D721Med (cell line): ENCODE measurements at regions not wholly inside any gene's neighbourhood (a gene's known extent, or its start where the extent isn't known, plus 50 kb on each side); places are given as distances from the start of the nearest gene placed in this dataset.

Experiments
- DNase-seq: peaks from one replicate; pipeline ENCODE4 v3.0.0; 2011; ENCODE audit warnings: low spot score; ENCODE audit not compliant: insufficient read length
- FAIRE-seq: peaks from 2 replicates; lab custom pipeline; 2011; peaks lifted over from hg19 to GRCh38; lab: Jason Lieb, UNC
- TF ChIP-seq, protein P1 (sequence below): IDR thresholded peaks from 2 replicates; pipeline ENCODE4 v1.5.1; 2012; ENCODE audit warnings: mild to moderate bottlenecking, control low read depth; ENCODE audit not compliant: insufficient read depth; ENCODE audit errors: missing control alignments

DNA sequence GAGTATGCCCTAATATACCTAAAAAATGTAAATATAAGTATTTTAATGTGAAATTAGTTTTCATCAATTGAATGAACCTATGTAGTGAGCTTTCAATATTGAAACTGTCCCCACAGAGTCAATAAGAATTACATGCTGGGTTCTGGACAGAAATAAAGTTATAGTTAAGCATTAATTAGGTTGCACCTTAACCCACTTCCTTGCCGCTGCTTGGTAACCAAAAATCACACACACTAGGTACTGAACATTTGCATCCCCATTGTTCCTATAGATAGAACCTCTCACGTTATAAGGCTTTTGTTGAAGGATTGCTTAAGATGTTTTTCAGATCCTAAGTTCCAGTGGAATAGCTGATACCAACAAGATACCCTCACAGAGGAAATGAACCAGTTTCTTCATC, 237.1 kb upstream of the OPRM1 start:
- TF ChIP-seq, protein P1, sequence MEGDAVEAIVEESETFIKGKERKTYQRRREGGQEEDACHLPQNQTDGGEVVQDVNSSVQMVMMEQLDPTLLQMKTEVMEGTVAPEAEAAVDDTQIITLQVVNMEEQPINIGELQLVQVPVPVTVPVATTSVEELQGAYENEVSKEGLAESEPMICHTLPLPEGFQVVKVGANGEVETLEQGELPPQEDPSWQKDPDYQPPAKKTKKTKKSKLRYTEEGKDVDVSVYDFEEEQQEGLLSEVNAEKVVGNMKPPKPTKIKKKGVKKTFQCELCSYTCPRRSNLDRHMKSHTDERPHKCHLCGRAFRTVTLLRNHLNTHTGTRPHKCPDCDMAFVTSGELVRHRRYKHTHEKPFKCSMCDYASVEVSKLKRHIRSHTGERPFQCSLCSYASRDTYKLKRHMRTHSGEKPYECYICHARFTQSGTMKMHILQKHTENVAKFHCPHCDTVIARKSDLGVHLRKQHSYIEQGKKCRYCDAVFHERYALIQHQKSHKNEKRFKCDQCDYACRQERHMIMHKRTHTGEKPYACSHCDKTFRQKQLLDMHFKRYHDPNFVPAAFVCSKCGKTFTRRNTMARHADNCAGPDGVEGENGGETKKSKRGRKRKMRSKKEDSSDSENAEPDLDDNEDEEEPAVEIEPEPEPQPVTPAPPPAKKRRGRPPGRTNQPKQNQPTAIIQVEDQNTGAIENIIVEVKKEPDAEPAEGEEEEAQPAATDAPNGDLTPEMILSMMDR, result no peak
- FAIRE-seq (no peak), DNase-seq (no peak)

DNA sequence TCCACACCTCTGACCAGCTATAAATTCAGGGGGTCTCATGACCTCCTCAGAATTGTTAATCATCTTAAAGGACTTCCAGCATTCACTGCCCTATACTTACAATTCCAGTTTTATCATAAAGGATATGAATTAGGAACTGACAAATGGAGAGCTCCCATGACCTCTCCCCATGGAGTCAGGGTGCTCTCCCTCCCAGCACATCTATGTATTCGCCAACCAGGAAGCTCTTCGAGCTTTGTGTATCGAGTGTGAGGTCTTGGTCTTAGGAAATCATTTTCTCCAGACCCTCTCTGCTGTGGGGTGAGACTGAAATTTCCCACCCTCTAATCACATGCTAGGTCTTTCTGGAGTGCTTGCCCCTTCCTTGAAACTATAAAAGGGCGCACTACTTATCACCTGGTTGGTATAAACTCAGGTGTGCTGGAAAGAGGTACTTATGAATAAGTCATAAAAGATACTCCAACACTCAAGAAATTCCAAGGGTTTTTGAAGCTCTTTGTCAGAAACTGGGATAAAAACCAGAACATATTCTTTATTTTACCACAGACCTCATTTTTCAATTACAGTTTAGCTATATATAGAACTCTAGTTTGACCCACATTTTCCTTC, 238.4 kb upstream of the OPRM1 start:
- DNase-seq (no peak), FAIRE-seq (no peak)
- TF ChIP-seq, protein P1, result no peak

DNA sequence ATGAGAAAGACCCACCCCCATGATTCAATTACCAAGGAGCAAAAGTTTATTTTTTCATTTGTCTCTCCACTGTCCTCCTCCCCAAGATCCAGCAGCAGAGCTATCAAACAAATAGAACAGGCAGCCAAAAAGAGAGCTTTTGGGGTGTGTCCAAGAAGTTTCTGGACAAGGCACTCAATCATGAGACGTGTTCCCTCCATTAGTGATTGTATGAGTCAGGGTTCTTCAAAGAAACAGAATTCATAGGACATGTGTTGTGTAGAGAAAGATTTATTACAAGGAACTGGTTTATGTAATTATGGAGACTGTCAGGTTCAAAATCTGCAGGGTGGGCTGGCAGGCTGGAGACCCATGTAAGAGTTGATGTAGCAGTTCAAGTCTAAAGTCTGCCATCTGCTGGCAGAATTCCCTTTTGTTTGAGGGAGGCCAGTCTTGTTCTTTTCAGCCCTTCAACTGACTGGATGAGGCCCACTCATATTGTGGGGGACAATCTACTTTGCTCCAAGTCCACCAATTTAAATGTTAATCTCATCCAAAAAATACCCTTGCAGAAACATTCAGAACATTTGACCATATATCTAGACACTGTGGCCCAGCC, 248.1 kb upstream of the OPRM1 start:
- TF ChIP-seq, protein P1, result peak; percentile 32
- FAIRE-seq, result no peak
- DNase-seq, result no peak

DNA sequence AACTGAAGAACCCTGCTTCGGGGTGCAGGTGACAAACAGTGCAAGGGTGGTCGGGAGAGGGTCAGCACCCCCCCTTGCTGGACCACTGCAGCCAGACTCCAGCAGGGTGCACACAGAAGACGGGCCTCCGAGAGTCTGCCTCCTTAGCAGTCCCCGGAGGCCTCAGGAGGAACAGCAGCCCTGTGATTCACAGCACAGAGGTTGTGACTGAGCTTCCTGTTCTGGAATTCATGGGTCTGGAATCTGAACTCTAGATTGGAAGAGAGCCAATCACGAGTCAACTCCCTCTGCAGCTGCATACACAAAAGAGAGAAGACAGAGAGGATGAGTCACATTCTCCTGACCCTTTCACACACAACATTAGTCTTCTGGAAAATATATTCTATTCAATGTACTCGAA, 249.0 kb upstream of the OPRM1 start:
- no peak for DNase-seq
- no peak for FAIRE-seq

DNA sequence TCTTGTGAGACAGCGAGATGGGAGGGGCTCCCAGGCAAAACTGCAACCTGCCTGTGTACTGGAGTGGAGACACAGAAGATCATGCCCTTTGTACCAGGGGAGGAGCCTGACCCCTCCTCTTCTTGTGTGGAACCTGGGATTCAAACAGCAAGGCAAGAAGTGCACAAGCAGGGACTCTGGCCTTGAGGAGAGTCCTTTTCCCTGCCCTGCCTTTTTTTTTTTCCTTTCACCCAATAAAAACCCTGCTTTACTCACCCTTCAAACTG, 251.8 kb upstream of the OPRM1 start:
- FAIRE-seq, result no peak
- TF ChIP-seq, protein P1, result no peak

More for the DNA sequence above, 249.0 kb upstream of the OPRM1 start:
- TF ChIP-seq, protein P1, result no peak

DNA sequence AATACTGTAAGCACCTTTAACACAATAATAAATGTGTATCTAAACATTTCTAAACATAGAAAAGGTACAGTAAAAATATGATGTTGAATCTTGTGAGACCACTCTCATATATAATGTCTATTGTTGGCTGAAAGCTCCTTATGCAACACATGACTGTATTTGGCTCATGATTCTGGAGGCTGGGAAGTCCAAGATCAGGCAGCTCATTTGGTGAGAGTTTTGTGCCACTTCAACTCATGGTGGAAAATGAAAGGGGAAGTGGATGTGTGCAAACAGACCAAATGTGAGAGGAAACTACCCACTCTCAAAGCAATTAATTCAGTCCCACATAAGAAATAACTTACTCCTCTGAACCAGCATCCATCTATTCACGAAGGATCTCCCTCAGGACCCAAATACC, 257.7 kb upstream of the OPRM1 start:
- FAIRE-seq (no peak), DNase-seq (no peak)
- TF ChIP-seq, protein P1, result no peak

More for the DNA sequence above, 251.8 kb upstream of the OPRM1 start:
- no peak for DNase-seq

DNA sequence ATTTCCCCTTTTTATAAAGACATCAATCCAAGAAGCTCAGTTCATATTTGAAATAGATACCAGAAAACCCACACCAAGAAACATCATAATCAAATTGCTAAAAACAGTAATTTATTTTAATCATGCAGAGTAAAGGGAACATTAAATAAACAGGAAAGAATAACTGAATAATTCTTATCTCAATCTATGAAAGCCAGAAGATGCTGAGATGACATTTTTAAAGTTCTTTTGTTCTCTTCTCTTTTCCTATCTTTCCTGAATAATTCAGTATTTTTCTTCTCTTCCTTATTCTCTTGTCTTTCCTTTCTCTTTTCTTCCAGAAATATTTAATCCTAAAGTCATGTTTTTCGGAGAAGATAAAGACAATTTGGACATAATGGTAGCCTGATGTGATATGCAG, 259.0 kb upstream of the OPRM1 start:
- TF ChIP-seq, protein P1, result no peak
- no peak for FAIRE-seq

More for the DNA sequence above, 259.0 kb upstream of the OPRM1 start:
- DNase-seq, result no peak
